GM21723 (cell line): ENCODE measurements at regions not wholly inside any gene's neighbourhood (a gene's known extent, or its start where the extent isn't known, plus 50 kb on each side); places are given as distances from the start of the nearest gene placed in this dataset.
"Not testable (repeated sequence)": the region's sequence is repeated elsewhere in the genome, so short reads cannot be mapped to it uniquely, and the experiment has no call there.

ENCODE experiments used
- ATAC-seq: cut with Tn5 transposase; IDR thresholded peaks from one replicate; pipeline ENCODE4 v1.9.1; 2021; ENCODE audit warnings: mild to moderate bottlenecking, moderate library complexity; ENCODE audit not compliant: unreplicated experiment

DNA sequence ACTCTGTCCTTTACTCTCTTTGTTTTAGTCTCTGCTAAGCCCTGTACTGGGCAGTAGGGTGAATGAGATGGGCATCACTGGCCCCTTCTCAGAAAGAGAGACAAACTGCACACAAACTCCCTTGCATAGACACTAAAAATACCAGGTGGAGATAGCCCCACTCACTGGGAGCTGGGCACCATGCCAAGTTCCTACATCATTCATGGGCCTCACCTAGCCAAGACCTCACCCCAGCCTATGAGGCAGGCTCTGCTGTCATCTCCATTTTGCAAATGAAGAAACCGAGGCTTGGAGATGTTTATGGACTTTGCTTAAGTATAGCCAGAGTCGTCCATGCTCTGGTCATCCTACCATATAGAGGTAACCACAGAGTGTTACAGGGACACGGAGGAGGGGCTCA, 499.8 kb upstream of the CDH11 start:
- no peak for ATAC-seq

DNA sequence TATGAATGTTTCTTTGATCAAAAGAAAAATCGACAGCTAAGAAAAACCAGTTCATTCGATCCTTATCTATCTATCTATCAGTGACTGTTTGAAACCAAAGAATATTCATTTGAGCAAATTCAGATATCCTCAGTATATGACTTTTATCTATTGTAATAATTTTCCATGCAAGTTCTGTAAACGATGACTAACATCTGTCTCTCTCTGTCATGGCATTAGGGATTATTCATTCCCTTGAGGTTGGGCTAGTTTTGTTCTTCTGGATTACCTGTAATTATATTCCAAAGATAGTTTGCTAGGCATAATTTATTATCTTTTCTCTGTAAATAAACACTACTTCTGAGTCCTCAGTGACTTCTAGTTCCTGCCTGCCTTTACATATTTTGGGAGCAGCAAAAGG, 497.7 kb upstream of the CDH11 start:
- ATAC-seq, result no peak

DNA sequence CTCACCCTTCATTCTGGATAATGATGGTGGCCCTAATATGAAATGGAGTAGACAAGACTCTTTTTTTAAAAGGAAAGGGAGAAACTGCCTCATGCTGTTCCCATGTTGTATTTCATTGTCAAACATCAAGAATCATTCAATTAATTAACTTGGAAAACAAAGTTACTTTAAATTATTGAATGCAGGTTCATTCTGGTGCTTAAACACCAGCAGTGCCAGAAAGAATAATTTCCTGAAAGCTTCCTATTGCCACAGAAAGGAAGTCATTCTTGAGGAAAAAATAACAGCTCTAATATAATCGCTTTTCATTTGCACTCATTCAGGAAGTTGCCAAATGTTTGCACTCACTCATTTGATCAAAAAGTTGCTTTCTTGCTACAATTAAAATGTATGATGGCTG, 497.1 kb upstream of the CDH11 start:
- no peak for ATAC-seq

DNA sequence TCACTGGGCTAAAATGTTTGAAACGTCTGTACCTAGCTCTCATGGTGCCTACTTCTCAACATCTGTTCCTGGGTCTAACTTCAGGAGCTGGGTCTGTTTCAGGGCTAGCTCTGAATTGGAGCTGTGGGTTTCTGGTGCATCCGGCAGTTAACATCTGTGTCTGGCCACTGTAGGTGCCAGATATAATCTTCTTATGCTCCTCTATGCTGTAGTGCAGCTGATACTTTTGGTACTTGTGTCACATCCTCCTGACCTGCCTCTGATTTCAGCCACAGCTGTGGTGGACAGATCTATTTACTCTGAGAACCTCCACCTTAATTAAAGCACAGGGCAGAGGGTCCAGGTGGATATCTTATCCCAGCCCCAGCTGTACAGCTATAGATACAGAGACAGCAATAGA, 496.5 kb upstream of the CDH11 start:
- ATAC-seq, result no peak

DNA sequence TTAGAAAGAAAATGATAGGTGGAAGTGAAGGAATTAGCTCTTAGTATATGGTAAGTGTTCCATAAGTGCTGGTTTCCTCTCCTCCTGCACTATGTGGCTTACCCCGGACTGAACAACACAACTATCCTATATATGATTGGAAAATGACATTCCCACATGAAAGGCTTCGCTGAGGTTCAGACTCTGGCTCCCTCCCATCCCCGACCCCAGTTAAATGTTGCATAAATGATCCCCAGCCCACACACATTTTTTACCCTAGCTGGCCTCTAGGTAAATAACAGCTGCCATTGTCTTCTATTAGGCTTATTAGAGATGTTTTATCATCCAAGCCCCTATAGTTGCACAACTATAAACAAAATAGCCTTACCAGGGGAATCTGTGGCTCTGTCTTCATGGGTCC, 495.6 kb upstream of the CDH11 start:
- no peak for ATAC-seq

DNA sequence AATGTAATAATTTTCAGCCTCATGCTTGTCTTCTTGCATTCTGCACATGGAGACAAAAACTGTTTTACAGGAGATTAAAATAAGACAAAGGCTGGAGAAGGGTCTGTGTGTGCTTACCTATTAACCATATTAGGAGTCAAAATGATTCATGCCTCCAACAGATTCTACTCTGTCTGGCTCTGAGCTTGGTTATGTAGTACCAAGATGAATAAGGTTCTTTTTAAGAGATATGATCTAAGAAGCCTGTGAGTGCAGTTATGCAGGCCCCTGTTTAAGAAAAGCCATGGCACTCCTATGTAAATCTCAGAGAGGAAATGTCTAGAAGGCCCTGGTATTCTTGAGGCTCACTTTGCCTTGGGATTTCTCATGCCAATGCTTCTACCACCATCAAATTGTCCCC, 486.6 kb upstream of the CDH11 start:
- no peak for ATAC-seq

DNA sequence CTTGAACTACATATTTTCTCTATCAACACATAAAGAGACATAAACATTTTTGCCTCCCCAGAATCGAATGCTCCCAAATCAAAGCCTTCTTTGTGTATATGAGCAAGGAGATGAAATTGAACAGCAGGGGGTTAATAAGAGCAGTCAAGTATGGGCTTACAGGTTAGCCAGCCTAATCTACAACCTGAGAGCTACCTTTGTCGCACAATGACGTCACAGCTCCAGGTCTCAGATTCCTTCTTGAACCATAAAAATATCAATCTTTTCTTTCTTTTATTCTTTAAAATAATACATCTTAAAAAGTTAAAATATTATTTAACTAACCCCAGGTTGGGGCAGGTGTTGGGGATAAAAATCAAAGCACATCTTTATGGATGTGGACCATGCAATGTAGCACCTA, 482.9 kb upstream of the CDH11 start:
- no peak for ATAC-seq

DNA sequence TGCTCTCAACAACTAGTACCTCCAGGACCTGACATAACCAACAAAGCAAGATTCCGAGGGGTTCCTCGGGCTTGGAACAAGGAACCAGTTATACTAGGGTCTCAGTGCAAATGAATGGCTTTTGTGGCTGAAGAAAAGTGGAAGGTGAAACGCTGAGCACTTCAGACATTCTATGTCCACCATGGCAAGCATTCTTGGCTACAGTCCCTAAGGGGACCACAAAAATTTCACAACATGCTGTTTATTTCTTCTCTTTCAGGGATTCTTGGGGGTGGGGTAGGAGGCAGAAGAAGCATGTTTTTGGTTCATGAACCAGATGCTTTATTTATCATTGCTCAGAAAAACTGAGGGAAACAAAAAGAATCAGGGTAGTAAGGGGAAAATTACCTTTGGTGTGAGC, 479.9 kb upstream of the CDH11 start:
- ATAC-seq, result no peak

DNA sequence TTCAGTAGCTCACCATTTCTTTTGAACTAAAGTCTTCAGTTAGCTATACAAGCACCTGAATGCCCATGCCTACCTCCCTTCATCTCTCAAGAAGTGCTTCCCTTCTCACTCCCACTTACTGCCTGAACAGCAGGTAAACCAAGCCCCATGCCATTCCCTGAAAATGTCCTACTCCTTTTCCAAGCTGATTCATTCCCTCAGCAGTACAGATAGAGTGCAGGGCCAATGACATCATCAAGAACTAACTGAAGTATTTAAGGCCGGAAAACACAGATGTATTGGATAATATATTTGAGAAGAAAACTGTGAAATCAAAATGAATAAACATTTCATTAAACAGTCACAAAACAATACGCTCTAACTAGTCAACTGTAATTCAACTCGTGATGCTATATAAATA, 478.8 kb upstream of the CDH11 start:
- ATAC-seq, result no peak

DNA sequence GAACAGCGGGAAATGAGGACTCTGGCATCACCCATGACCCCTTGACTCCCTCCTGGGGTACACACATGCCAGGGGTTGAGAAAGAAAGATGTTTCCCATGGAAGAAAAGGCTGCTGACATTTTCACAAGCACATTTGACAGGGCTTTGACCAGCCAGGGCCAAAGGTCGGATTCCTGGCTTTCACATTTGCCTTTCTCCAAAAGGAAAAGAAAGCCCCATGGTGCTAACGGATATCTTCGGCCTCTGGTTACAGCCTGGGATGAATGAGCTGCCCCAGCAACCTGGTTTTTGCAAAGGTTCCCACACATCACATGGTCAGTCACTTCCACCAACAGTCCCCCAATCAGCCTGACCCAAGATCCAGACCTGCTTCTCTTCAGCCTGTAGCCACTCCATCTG, 478.2 kb upstream of the CDH11 start:
- no peak for ATAC-seq

DNA sequence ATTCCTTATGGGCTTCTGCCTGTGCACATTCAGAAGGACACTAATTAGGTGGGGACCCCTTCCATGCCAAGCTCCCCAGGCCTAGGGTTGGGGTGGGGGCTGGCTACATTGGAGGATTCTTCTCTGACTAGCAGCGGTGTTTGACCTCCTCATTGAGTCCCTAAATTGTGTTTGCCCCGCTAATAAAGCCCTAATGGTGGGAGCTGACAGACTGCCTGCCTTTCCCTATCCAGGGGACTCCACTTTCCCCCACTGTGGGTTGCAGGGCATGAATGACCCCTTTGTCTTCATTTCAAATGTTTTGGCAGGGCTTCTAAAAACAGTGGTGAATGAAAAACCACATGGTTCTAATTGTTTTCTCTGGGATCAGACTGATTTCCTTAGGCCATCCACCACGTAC, 476.8 kb upstream of the CDH11 start:
- no peak for ATAC-seq

DNA sequence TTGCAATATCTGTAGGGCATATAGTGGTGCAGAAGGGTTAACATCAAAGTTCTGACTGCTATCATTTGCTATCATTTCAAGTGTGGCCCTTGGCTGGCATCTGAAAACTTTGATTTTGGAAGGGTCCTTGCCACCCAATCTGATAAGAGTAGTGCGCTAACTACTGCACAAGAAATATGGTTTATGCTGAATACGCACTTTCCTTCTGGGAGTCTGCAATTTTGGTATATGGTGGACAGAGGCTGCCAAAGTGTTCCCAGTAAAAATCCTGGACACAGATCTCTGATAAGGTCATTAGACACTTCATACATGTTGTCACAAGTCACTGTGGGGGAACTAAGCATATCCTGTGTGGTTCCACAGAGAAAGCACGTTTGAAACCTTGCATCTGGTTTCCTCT, 461.6 kb upstream of the CDH11 start:
- ATAC-seq, result no peak

DNA sequence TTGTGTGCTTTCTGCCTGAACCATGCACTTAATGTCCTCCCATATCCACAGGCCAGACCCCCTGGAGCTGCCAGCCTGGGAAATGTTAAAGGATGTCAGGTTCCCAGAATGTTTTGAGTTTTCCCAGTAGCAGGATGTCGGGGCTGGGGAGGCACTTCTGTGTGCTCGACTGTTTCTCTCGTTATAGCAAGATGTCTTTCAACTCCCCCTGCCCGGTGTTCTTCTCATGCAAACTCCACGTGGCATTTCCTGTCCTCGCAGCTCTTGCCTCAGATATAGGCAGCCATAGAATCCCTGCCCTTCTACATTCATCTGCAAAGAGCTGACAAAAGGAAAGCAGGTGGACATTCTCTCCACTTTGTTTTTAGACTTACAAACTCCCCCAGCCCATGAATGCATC, 457.2 kb upstream of the CDH11 start:
- ATAC-seq, result no peak

DNA sequence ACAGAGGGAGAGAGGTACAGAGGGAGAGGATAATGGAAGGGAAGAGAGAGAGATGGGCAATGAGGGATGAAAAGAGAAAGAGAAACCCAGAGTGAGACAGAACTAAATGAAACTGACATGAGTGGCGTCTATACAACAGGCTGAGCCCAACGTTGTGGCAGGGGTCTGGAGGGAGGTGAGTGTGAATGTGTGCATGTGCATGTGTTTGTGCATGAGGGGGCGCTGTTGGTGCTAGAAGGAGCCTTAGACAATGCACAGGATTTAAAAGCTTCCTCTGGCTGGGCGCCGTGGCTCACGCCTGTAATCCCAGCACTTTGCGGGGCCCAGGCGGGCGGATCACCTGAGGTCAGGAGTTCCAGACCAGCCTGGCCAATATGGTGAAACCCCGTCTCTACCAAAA, 454.8 kb upstream of the CDH11 start:
- ATAC-seq, result no peak

DNA sequence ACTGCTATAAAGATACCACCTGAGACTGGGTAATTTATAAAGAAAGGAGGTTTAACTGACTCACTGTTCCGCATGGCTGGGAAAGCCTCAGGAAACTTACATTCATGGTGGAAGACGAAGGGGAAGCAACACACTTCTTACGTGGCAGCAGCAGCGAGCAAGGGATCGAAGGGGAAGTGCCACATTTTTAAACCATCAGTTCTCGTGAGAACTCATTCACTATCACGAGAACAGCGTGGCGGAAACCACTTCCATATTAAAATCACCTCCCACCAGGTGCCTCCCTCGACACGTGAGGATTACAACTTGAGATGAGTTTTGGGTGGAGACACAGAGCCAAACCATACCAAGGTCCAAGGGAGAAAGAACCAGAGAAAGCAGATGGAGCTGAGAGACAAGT, 454.3 kb upstream of the CDH11 start:
- no peak for ATAC-seq

DNA sequence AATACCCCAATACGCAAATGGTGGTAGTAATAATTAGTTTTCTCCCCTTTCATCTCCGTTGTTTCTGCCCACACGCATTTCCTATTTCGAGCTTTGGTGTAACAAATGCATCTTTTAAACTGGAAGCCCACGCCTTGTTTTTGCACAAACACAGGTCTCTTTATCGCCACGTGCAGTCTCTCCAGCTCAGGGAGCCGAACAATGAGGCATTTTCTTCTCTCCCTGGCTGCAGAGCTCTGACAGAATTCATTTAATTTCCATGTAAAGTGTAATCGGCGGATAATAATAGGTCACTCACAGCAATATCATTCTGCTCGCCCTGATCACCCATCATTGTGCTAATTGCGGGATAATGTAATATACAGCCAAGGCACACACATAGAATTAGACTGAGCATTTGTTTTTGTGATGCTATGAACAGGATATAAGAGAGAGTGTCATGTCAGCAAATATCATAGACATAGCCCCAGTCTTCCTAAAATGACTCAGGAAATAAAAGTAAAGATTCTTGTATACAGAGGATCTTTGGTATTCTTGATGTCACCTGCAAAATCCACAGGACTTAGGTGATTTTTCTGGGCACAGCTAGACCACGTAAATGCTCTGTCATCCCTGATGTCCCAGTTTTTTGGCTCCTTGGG, 452.6 kb upstream of the CDH11 start:
- no peak for ATAC-seq

DNA sequence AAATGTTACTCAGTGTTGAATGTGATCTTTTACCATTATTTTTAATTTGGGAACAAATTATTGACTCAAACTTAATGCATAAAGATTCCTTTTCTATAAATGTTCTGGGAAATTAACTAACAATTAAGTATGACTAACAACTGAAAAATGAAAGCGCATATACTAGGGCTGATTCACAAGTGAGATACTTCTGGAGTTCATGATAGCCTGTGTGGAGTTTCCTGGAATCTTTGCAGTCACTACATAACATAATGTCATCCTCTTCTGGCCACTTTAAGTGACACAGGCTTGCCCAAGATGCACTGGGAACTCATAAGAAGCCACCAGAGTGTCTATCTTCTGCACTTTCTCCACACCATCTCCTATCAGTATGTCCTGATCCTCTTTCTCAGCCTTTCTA, 450.3 kb upstream of the CDH11 start:
- ATAC-seq, result no peak

DNA sequence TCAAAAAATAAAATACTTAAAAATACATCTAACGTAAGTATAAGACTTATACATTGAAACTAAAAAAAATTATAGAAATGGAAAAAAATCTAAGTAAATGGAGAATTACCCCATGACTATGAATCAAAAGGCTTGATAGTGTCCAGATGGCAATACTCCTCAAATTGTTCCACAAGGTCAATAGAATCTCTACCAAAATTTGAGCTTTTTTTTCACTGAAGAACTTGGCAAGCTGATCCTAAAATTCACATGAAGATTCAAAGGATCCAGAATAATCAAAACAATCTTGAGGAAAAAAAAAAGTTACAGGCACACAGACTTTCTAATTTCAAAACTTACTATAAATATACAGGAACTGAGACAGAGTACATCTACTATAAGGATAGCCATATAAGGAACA, 448.4 kb upstream of the CDH11 start:
- no peak for ATAC-seq

DNA sequence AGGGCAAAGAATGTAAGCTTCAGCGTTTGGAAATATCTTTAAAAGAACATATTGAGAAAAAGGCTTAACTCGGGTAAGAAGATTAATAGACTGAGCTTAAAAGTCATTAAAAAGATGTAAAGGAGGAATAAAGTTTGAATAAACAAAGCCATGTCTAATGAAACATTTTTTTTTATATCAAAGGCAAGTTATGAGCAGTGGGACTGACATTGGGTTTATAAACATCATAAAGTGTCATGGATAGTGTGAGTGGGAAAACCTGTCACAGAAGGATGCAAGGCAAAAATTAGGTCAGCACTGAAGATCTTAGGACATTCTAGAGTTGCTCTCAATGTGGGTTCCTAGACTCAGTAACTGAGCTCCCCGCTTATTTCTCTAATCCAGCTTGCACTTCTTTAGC, 438.0 kb upstream of the CDH11 start:
- ATAC-seq, result no peak

DNA sequence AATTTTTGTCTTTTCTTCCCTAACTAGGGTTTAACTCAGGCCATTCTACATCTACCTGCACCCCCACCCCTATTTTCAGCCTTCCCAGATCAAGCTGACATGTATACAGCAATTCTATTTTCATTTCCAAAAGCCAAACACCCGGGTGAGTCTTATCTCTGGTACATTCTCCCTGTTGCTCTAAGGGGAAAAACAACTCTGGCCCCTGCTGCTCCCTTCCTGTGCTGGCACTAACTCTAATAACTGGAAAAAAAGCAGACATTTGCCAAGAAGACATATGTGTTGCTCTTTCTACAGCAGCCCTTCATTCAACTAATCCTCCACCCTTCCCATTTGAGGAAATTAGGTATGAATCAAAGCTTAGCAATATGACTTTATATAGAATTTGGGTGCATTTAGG, 427.8 kb upstream of the CDH11 start:
- ATAC-seq, result not testable (repeated sequence)

DNA sequence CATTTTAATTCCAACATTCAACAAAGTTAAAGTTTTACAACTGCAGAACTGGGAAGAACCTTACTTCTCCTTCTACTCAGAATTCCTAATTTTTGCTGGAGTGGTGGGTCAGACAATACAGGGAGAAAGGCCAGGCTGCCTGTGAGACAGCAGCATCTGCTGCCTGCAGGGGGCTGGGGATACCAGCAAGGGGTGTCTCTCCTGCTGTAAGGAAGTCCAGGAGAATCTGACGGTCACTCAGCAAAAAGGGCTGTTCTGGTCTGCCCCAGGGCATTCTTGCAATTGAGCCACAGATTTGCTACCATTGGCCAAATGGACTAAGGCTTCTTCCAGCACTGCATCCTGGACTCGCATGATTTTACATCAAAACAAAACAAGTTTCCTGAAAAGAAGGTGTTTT, 426.6 kb upstream of the CDH11 start:
- no peak for ATAC-seq

DNA sequence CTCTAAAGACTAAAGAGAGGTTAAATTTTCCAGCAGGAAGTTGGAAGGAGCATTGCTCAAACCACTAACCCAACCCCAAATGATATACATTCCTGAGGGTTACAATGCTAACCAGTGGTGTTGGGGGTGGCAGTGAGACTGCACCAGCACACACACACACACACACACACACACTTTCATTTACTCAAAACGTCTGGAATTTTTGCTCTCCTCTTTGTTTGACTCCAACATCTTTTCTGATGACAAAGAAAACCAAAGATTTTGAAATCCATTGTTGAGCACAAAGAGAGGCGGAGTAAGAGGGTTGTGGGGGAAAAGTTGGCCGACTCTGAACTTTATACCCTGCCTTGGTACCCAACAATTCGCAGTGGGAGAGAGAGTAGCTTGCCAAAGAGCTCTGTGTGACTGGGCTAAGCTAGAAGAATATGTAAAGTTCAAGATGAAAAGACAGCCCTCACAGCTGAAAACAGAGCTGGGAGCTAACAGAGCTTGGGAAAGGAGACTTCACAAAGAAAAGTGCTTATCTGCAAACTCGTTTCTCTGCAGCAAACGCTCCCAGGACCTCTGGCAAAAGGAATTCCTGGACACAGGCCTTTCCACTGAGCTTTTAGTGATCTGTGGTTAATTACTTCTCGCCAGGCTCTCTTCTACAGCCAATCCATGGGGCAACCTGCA, 426.0 kb upstream of the CDH11 start:
- ATAC-seq, result no peak

DNA sequence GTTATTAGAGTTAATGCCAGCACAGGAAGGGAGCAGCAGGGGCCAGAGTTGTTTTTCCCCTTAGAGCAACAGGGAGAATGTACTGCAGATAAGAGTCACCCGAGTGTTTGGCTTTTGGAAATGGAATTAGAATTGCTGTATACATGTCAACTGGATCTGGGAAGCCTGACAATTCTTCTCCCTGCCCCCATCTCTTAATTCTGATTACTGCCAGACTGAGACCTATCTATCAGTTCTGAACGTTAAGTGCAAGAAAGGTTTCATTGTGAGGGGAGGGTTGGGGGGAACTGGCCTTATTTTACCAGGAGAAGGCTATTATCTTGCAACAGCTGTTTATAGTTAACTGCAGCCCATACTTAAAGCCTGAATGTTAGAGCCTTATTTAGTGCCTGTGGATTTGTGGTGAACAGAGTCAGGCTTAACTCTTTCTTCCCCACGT, 424.5 kb upstream of the CDH11 start:
- ATAC-seq, result no peak
